Kidney (tissue), 13 donors: ENCODE measurements at regions not wholly inside any gene's neighbourhood (a gene's known extent, or its start where the extent isn't known, plus 50 kb on each side); places are given as distances from the start of the nearest gene placed in this dataset.
A peak's percentile ranks its signal among the peaks of the same experiment; 100 is the strongest.

Experiments
- DNase-seq, 5 donors: peaks; one replicate each; pipeline ENCODE4 v3.0.0-alpha.2; 2013 to 2020
- FAIRE-seq: peaks from 2 replicates; lab custom pipeline; 2012; peaks lifted over from hg19 to GRCh38; lab: Jason Lieb, UNC
- H3K27ac ChIP-seq, 2 donors: one replicate each; pipeline ENCODE4 v1.7.0; 2013; ENCODE audit warnings: low read depth in 2 of 2, low read length in 2 of 2, inconsistent platforms in 1 of 2
- H3K27me3 ChIP-seq: one replicate; pipeline ENCODE4 v1.7.1; 2013; ENCODE audit warnings: low read length, inconsistent platforms; ENCODE audit not compliant: control insufficient read depth, insufficient read depth
- H3K36me3 ChIP-seq, 3 donors: one replicate each; pipeline versions ENCODE4 v1.7.0 to v1.7.1; 2013; ENCODE audit warnings: low read length in 3 of 3, control low read depth in 1 of 3, inconsistent platforms in 1 of 3; ENCODE audit not compliant: insufficient read depth in 3 of 3, control insufficient read depth in 2 of 3
- H3K4me1 ChIP-seq, 3 donors: one replicate each; pipeline versions ENCODE4 v1.7.0 to v1.7.1; 2013; ENCODE audit warnings: low read length in 3 of 3, inconsistent platforms in 1 of 3, low read depth in 1 of 3; ENCODE audit not compliant: control insufficient read depth in 2 of 3, insufficient read depth in 2 of 3
- H3K4me3 ChIP-seq, 3 donors: one replicate each; pipeline versions ENCODE4 v1.7.0 to v1.8.1; 2013; ENCODE audit warnings: low read length in 3 of 3, control low read depth in 1 of 3, inconsistent platforms in 1 of 3
- H3K9ac ChIP-seq, 3 donors: one replicate each; pipeline versions ENCODE4 v1.7.0 to v1.7.1; 2013; ENCODE audit warnings: low read length in 3 of 3, control low read depth in 1 of 3, inconsistent platforms in 1 of 3
- H3K9me3 ChIP-seq, 3 donors: one replicate each; pipeline versions ENCODE4 v1.7.0 to v1.7.1; 2013; ENCODE audit warnings: low read length in 3 of 3, control low read depth in 1 of 3, inconsistent platforms in 1 of 3; ENCODE audit not compliant: control insufficient read depth in 2 of 3, insufficient read depth in 1 of 3
- CTCF ChIP-seq: IDR thresholded peaks from 3 replicates; pipeline ENCODE4 v1.5.1; 2012; ENCODE audit warnings: mild to moderate bottlenecking, moderate library complexity, borderline replicate concordance; ENCODE audit not compliant: insufficient read depth; ENCODE audit errors: extremely low read depth
- intact Hi-C: fragments of 100-400 bp; cut with DNase I; formaldehyde crosslinking; loops from one replicate; pipeline ENCODE4 v1.11.1; 2022
- donor health status: control.
- donor health status: control.
- donor health status: control.
- donor health status: control.
- donor health status: control.
- donor health status: DM: yes; HTN: yes; CAD: no.
- donor health status: Normal renal cell carcinoma (clear cell type).

GRCh38 chr2:14364471-14364870 is 268.0 kb upstream of the LRATD1 start:
- no peak overlapping the region for H3K27ac ChIP-seq
- DNase-seq (no peak), FAIRE-seq (no peak)
- no peaks in the 10 kb centered on the region for H3K27me3 ChIP-seq
- H3K9ac ChIP-seq, result no peak overlapping the region
- H3K36me3 ChIP-seq, result no peaks in the 10 kb centered on the region
- H3K9me3 ChIP-seq, result peaks cover 0 to 5% (median 0%) of the 10 kb centered on the region in 3 donors
- no peak overlapping the region for H3K4me3 ChIP-seq
- no peak for TF ChIP-seq CTCF
- H3K4me1 ChIP-seq, result no peaks in the 10 kb centered on the region
- intact Hi-C loops, result no loop called here

GRCh38 chr2:14385043-14385442 is 247.5 kb upstream of the LRATD1 start:
- Histone ChIP-seq H3K9ac (no peak overlapping the region), H3K4me1 (no peaks in the 10 kb centered on the region), H3K4me3 (no peak overlapping the region), H3K27me3 (no peaks in the 10 kb centered on the region), H3K27ac (no peak overlapping the region), H3K36me3 (no peaks in the 10 kb centered on the region), H3K9me3 (no peaks in the 10 kb centered on the region)
- DNase-seq (peak in 2 of 5 donors; percentile 25 to 60), FAIRE-seq (no peak)
- intact Hi-C loops, result no loop called here
- TF ChIP-seq CTCF, result no peak

DNA sequence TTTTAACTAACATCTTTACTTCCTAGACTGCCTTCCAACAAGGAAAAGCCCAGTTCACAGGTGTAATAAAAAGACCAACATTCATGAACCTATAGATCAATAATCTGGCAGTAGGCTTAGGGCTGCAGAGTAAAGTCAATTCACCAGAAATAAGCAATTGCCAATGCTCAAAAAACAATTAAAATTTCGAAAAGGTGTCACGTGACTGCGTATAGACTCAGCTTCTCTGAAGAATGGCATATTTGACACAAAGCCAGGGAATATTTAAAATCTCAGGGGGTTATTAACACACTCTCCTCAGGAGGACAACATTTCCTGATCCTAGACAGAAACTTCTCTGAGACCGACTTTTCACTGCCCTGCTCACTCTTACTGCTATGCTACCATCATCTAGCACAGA is 245.2 kb upstream of the LRATD1 start:
- DNase-seq, result no peak
- Histone ChIP-seq H3K9ac (no peak overlapping the region), H3K36me3 (no peaks in the 10 kb centered on the region), H3K4me1 (no peaks in the 10 kb centered on the region), H3K4me3 (no peak overlapping the region), H3K9me3 (no peaks in the 10 kb centered on the region), H3K27ac (no peak overlapping the region), H3K27me3 (no peaks in the 10 kb centered on the region)
- intact Hi-C loops, result no loop called here
- TF ChIP-seq CTCF, result no peak
- no peak for FAIRE-seq

DNA sequence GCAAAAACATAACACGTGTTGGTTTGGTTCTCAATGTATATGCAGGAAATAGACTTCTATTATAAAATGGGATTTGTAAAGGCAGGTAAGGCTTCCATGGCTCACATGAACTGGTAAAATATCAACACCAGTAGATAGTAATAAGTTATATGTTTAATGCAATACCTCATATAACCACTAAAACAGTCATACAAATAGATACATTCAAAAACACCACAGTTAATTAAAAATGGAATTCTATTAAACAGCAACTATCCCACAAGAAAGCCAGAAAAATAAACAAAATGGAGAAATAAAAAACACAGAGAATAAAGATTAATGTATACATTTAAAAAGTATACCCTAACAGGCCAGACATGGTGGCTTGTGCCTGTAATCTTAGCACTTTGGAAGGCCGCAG is 243.8 kb upstream of the LRATD1 start:
- H3K9me3 ChIP-seq, result no peaks in the 10 kb centered on the region
- intact Hi-C loops, result no loop called here
- H3K27ac ChIP-seq, result no peak overlapping the region
- no peak overlapping the region for H3K9ac ChIP-seq
- H3K4me3 ChIP-seq, result no peak overlapping the region
- H3K27me3 ChIP-seq, result no peaks in the 10 kb centered on the region
- FAIRE-seq (no peak), DNase-seq (no peak)
- H3K4me1 ChIP-seq, result no peaks in the 10 kb centered on the region
- no peak for TF ChIP-seq CTCF
- no peaks in the 10 kb centered on the region for H3K36me3 ChIP-seq
